ENCODE measurements at regions not wholly inside any gene's neighbourhood (a gene's known extent, or its start where the extent isn't known, plus 50 kb on each side); places are given as distances from the start of the nearest gene placed in this dataset.

GRCh38 chr4:175504318-175504717 is 307.7 kb downstream of the GPM6A start:
- H3K27ac ChIP-seq (ENCODE audit: low read length), result no peak overlapping the region
- H3K9me3 ChIP-seq, result no peaks in the 10 kb centered on the region
- Mint-ChIP-seq H3K27me3 (no peaks in the 10 kb centered on the region), H3K9me3 (peaks cover 9 to 19% (median 16%) of the 10 kb centered on the region in 3 donors), H3K4me1 (no peaks in the 10 kb centered on the region), H3K4me3 (no peak overlapping the region), H3K36me3 (no peaks in the 10 kb centered on the region), H3K27ac (no peak overlapping the region)
- H3K27me3 ChIP-seq (replicated peaks in 1 of 2; ENCODE audit: control insufficient read depth in 2 of 2, extremely low read depth in 1 of 2, insufficient read depth in 2 of 2, low read length in 1 of 2), result no peaks in the 10 kb centered on the region
- H3K4me1 ChIP-seq (ENCODE audit: control insufficient read depth in 1 of 2, extremely low read depth in 1 of 2, insufficient read depth in 2 of 2, low read length in 2 of 2), result no peaks in the 10 kb centered on the region
- DNase-seq (no peak), ATAC-seq (replicated peaks in 1 of 4) (no peak)
- ChIA-PET CTCF (no interaction called here), POLR2A (no interaction called here)
- no peaks in the 10 kb centered on the region for H3K36me3 ChIP-seq (ENCODE audit: control insufficient read depth in 2 of 2, extremely low read depth in 1 of 2, insufficient read depth in 1 of 2, low read length in 1 of 2)
- no peak overlapping the region for H3K4me3 ChIP-seq (ENCODE audit: control insufficient read depth in 1 of 2, extremely low read depth in 1 of 2, low read length in 1 of 2)

GRCh38 chr4:175509320-175509719 is 302.7 kb downstream of the GPM6A start:
- ChIA-PET CTCF (no interaction called here), POLR2A (no interaction called here)
- no CpG with 5 or more reads among the region's 2 CpGs for WGBS (ENCODE audit: insufficient coverage)
- H3K4me1 ChIP-seq (ENCODE audit: control insufficient read depth in 1 of 2, extremely low read depth in 1 of 2, insufficient read depth in 2 of 2, low read length in 2 of 2), result no peaks in the 10 kb centered on the region
- H3K9me3 ChIP-seq, result no peaks in the 10 kb centered on the region
- no peak for DNase-seq
- H3K4me3 Mint-ChIP-seq, result no peak overlapping the region
- no peak overlapping the region for H3K27ac Mint-ChIP-seq
- H3K27me3 Mint-ChIP-seq, result no peaks in the 10 kb centered on the region
- no peaks in the 10 kb centered on the region for H3K36me3 Mint-ChIP-seq
- H3K4me1 Mint-ChIP-seq, result no peaks in the 10 kb centered on the region
- no peaks in the 10 kb centered on the region for H3K36me3 ChIP-seq (ENCODE audit: control insufficient read depth in 2 of 2, extremely low read depth in 1 of 2, insufficient read depth in 1 of 2, low read length in 1 of 2)
- peaks cover 4 to 5% (median 5%) of the 10 kb centered on the region in 3 donors for H3K9me3 Mint-ChIP-seq
- no peak for ATAC-seq (replicated peaks in 1 of 4)
- H3K27me3 ChIP-seq (replicated peaks in 1 of 2; ENCODE audit: control insufficient read depth in 2 of 2, extremely low read depth in 1 of 2, insufficient read depth in 2 of 2, low read length in 1 of 2), result no peaks in the 10 kb centered on the region
- H3K4me3 ChIP-seq (ENCODE audit: control insufficient read depth in 1 of 2, extremely low read depth in 1 of 2, low read length in 1 of 2), result no peak overlapping the region
- no peak overlapping the region for H3K27ac ChIP-seq (ENCODE audit: low read length)

- H3K27me3 ChIP-seq (replicated peaks in 1 of 2; ENCODE audit: control insufficient read depth in 2 of 2, extremely low read depth in 1 of 2, insufficient read depth in 2 of 2, low read length in 1 of 2), result no peaks in the 10 kb centered on the region
- Mint-ChIP-seq H3K36me3 (no peaks in the 10 kb centered on the region), H3K27ac (no peak overlapping the region), H3K4me3 (no peak overlapping the region), H3K4me1 (no peaks in the 10 kb centered on the region), H3K27me3 (no peaks in the 10 kb centered on the region), H3K9me3 (peaks cover 5 to 11% (median 5%) of the 10 kb centered on the region in 3 donors)
- H3K9me3 ChIP-seq, result no peaks in the 10 kb centered on the region
- H3K27ac ChIP-seq (ENCODE audit: low read length), result no peak overlapping the region
- ChIA-PET CTCF (no interaction called here), POLR2A (no interaction called here)
- ATAC-seq (replicated peaks in 1 of 4) (no peak), DNase-seq (no peak)
- H3K4me1 ChIP-seq (ENCODE audit: control insufficient read depth in 1 of 2, extremely low read depth in 1 of 2, insufficient read depth in 2 of 2, low read length in 2 of 2), result no peaks in the 10 kb centered on the region
- H3K4me3 ChIP-seq (ENCODE audit: control insufficient read depth in 1 of 2, extremely low read depth in 1 of 2, low read length in 1 of 2), result no peak overlapping the region
- no CpG with 5 or more reads among the region's 1 CpG for WGBS (ENCODE audit: insufficient coverage)
- H3K36me3 ChIP-seq (ENCODE audit: control insufficient read depth in 2 of 2, extremely low read depth in 1 of 2, insufficient read depth in 1 of 2, low read length in 1 of 2), result no peaks in the 10 kb centered on the region
These were observed 300.2 kb downstream of the GPM6A start for GRCh38 chr4:175511861-175512260.

- H3K4me1 Mint-ChIP-seq, result no peaks in the 10 kb centered on the region
- Histone ChIP-seq H3K4me3 (ENCODE audit: control insufficient read depth in 1 of 2, extremely low read depth in 1 of 2, low read length in 1 of 2) (no peak overlapping the region), H3K36me3 (ENCODE audit: control insufficient read depth in 2 of 2, extremely low read depth in 1 of 2, insufficient read depth in 1 of 2, low read length in 1 of 2) (no peaks in the 10 kb centered on the region), H3K4me1 (ENCODE audit: control insufficient read depth in 1 of 2, extremely low read depth in 1 of 2, insufficient read depth in 2 of 2, low read length in 2 of 2) (no peaks in the 10 kb centered on the region), H3K27ac (ENCODE audit: low read length) (no peak overlapping the region), H3K27me3 (replicated peaks in 1 of 2; ENCODE audit: control insufficient read depth in 2 of 2, extremely low read depth in 1 of 2, insufficient read depth in 2 of 2, low read length in 1 of 2) (no peaks in the 10 kb centered on the region), H3K9me3 (no peaks in the 10 kb centered on the region)
- ChIA-PET POLR2A (no interaction called here), CTCF (no interaction called here)
- 83% methylated on average over 1 of the region's 5 CpGs for WGBS (ENCODE audit: insufficient coverage)
- no peak overlapping the region for H3K27ac Mint-ChIP-seq
- no peak for ATAC-seq (replicated peaks in 1 of 4)
- no peaks in the 10 kb centered on the region for H3K36me3 Mint-ChIP-seq
- no peaks in the 10 kb centered on the region for H3K27me3 Mint-ChIP-seq
- DNase-seq, result no peak
- H3K9me3 Mint-ChIP-seq, result peaks cover 0 to 7% (median 0%) of the 10 kb centered on the region in 3 donors
- H3K4me3 Mint-ChIP-seq, result no peak overlapping the region
These were observed 297.9 kb downstream of the GPM6A start for GRCh38 chr4:175514174-175514573.

GRCh38 chr4:175530655-175531054 is 281.4 kb downstream of the GPM6A start:
- H3K4me3 Mint-ChIP-seq, result no peak overlapping the region
- no peak overlapping the region for H3K27ac ChIP-seq (ENCODE audit: low read length)
- CTCF ChIA-PET, result no interaction called here
- no peaks in the 10 kb centered on the region for H3K9me3 ChIP-seq
- WGBS (ENCODE audit: insufficient coverage), result no CpG with 5 or more reads among the region's 3 CpGs
- no peaks in the 10 kb centered on the region for H3K4me1 ChIP-seq (ENCODE audit: control insufficient read depth in 1 of 2, extremely low read depth in 1 of 2, insufficient read depth in 2 of 2, low read length in 2 of 2)
- H3K27me3 Mint-ChIP-seq, result no peaks in the 10 kb centered on the region
- no peaks in the 10 kb centered on the region for H3K27me3 ChIP-seq (replicated peaks in 1 of 2; ENCODE audit: control insufficient read depth in 2 of 2, extremely low read depth in 1 of 2, insufficient read depth in 2 of 2, low read length in 1 of 2)
- H3K36me3 Mint-ChIP-seq, result no peaks in the 10 kb centered on the region
- no peaks in the 10 kb centered on the region for H3K4me1 Mint-ChIP-seq
- no peaks in the 10 kb centered on the region for H3K36me3 ChIP-seq (ENCODE audit: control insufficient read depth in 2 of 2, extremely low read depth in 1 of 2, insufficient read depth in 1 of 2, low read length in 1 of 2)
- POLR2A ChIA-PET, result no interaction called here
- H3K9me3 Mint-ChIP-seq, result peaks cover 3 to 12% (median 3%) of the 10 kb centered on the region in 3 donors
- DNase-seq (no peak), ATAC-seq (replicated peaks in 1 of 4) (no peak)
- H3K4me3 ChIP-seq (ENCODE audit: control insufficient read depth in 1 of 2, extremely low read depth in 1 of 2, low read length in 1 of 2), result no peak overlapping the region
- H3K27ac Mint-ChIP-seq, result no peak overlapping the region

GRCh38 chr4:175531405-175532091 is 280.5 kb downstream of the GPM6A start:
- H3K27ac ChIP-seq (ENCODE audit: low read length), result no peak overlapping the region
- ChIA-PET CTCF (no interaction called here), POLR2A (no interaction called here)
- Mint-ChIP-seq H3K4me1 (no peaks in the 10 kb centered on the region), H3K27ac (no peak overlapping the region), H3K27me3 (no peaks in the 10 kb centered on the region), H3K9me3 (peaks cover 3 to 12% (median 3%) of the 10 kb centered on the region in 3 donors), H3K4me3 (no peak overlapping the region), H3K36me3 (no peaks in the 10 kb centered on the region)
- no peaks in the 10 kb centered on the region for H3K4me1 ChIP-seq (ENCODE audit: control insufficient read depth in 1 of 2, extremely low read depth in 1 of 2, insufficient read depth in 2 of 2, low read length in 2 of 2)
- H3K4me3 ChIP-seq (ENCODE audit: control insufficient read depth in 1 of 2, extremely low read depth in 1 of 2, low read length in 1 of 2), result no peak overlapping the region
- no peaks in the 10 kb centered on the region for H3K36me3 ChIP-seq (ENCODE audit: control insufficient read depth in 2 of 2, extremely low read depth in 1 of 2, insufficient read depth in 1 of 2, low read length in 1 of 2)
- no peaks in the 10 kb centered on the region for H3K27me3 ChIP-seq (replicated peaks in 1 of 2; ENCODE audit: control insufficient read depth in 2 of 2, extremely low read depth in 1 of 2, insufficient read depth in 2 of 2, low read length in 1 of 2)
- DNase-seq (no peak), ATAC-seq (replicated peaks in 1 of 4) (no peak)
- 67% methylated on average over 2 of the region's 4 CpGs for WGBS (ENCODE audit: insufficient coverage)
- no peaks in the 10 kb centered on the region for H3K9me3 ChIP-seq
